PC-9 (cell line): ENCODE measurements at regions not wholly inside any gene's neighbourhood (a gene's known extent, or its start where the extent isn't known, plus 50 kb on each side); places are given as distances from the start of the nearest gene placed in this dataset.

Experiments used
- EZH2 ChIP-seq: fragments of 200-600 bp; sonication (generic); IDR thresholded peaks from 2 replicates; pipeline ENCODE4 v1.8.0; 2017; ENCODE audit warnings: antibody characterized with exemption, low read depth
- TF ChIP-seq, protein P1 (sequence below): fragments of 200-600 bp; sonication (generic); conservative IDR thresholded peaks from 2 replicates; pipeline ENCODE4 v1.6.1; 2017; ENCODE audit warnings: mixed run types, antibody characterized with exemption, mild to moderate bottlenecking, moderate library complexity

GRCh38 chr3:99145031-99145430 is 243.5 kb upstream of the DCBLD2 start:
- TF ChIP-seq, protein P1, sequence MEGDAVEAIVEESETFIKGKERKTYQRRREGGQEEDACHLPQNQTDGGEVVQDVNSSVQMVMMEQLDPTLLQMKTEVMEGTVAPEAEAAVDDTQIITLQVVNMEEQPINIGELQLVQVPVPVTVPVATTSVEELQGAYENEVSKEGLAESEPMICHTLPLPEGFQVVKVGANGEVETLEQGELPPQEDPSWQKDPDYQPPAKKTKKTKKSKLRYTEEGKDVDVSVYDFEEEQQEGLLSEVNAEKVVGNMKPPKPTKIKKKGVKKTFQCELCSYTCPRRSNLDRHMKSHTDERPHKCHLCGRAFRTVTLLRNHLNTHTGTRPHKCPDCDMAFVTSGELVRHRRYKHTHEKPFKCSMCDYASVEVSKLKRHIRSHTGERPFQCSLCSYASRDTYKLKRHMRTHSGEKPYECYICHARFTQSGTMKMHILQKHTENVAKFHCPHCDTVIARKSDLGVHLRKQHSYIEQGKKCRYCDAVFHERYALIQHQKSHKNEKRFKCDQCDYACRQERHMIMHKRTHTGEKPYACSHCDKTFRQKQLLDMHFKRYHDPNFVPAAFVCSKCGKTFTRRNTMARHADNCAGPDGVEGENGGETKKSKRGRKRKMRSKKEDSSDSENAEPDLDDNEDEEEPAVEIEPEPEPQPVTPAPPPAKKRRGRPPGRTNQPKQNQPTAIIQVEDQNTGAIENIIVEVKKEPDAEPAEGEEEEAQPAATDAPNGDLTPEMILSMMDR: no peak
- no peak for TF ChIP-seq EZH2
